GM23338 (cell line): ENCODE measurements at regions not wholly inside any gene's neighbourhood (a gene's known extent, or its start where the extent isn't known, plus 50 kb on each side); places are given as distances from the start of the nearest gene placed in this dataset.

Experiments
- ATAC-seq: fragments of 200-7000 bp; cut with Tn5 transposase; 3 replicates; pipeline ENCODE4 v1.9.1; 2020
- DNase-seq: peaks from one replicate; pipeline ENCODE4 v3.0.0-alpha.2; 2015; ENCODE audit warnings: low spot score
- H2AFZ ChIP-seq: fragments of 200-600 bp; sonication (generic); 2 replicates; pipeline ENCODE4 v1.8.0; 2016; ENCODE audit warnings: antibody characterized with exemption, mild to moderate bottlenecking, moderate library complexity
- H3F3A ChIP-seq: fragments of 200-600 bp; sonication (generic); replicated peaks from 2 replicates; pipeline ENCODE4 v1.8.0; 2017; ENCODE audit warnings: antibody characterized with exemption, mixed run types, low read depth
- H3K27ac ChIP-seq: fragments of 200-600 bp; sonication (generic); 2 replicates; pipeline ENCODE4 v1.6.1; 2016; ENCODE audit warnings: low read depth
- H3K27me3 ChIP-seq: fragments of 200-600 bp; sonication (generic); 2 replicates; pipeline ENCODE4 v1.8.0; 2016; ENCODE audit warnings: mild to moderate bottlenecking, mixed run types, moderate library complexity; ENCODE audit not compliant: insufficient read depth
- H3K36me3 ChIP-seq: fragments of 200-600 bp; sonication (generic); 2 replicates; pipeline ENCODE4 v1.8.0; 2016; ENCODE audit warnings: mild to moderate bottlenecking; ENCODE audit not compliant: insufficient read depth
- H3K4me1 ChIP-seq: fragments of 200-600 bp; sonication (generic); 2 replicates; pipeline ENCODE4 v1.8.0; 2016; ENCODE audit warnings: mild to moderate bottlenecking, moderate library complexity; ENCODE audit not compliant: insufficient read depth
- H3K4me2 ChIP-seq: fragments of 200-600 bp; sonication (generic); 2 replicates; pipeline ENCODE4 v1.7.1; 2017; ENCODE audit warnings: mixed run types
- H3K4me3 ChIP-seq: fragments of 200-600 bp; sonication (generic); 2 replicates; pipeline ENCODE4 v1.6.1; 2016; ENCODE audit warnings: mixed run types
- H3K79me2 ChIP-seq: fragments of 200-600 bp; sonication (generic); replicated peaks from 2 replicates; pipeline ENCODE4 v1.8.0; 2017; ENCODE audit warnings: mild to moderate bottlenecking; ENCODE audit not compliant: insufficient read depth
- H3K9me2 ChIP-seq: fragments of 200-600 bp; sonication (generic); 2 replicates; pipeline ENCODE4 v1.8.0; 2017; ENCODE audit not compliant: insufficient read depth
- H4K20me1 ChIP-seq: fragments of 200-600 bp; sonication (generic); replicated peaks from 2 replicates; pipeline ENCODE4 v1.8.0; 2017; ENCODE audit warnings: mild to moderate bottlenecking; ENCODE audit not compliant: insufficient read depth
- H3K27ac Mint-ChIP-seq: 2 replicates; pipeline ENCODE4 v1.8.0; 2020; ENCODE audit warnings: inconsistent platforms, mild to moderate bottlenecking, moderate library complexity, mixed read lengths
- H3K27me3 Mint-ChIP-seq: 3 replicates; pipeline ENCODE4 v1.8.0; 2022; ENCODE audit warnings: low read depth, mild to moderate bottlenecking, moderate library complexity, mixed read lengths, inconsistent platforms; ENCODE audit not compliant: insufficient read depth, poor library complexity
- H3K36me3 Mint-ChIP-seq: 3 replicates; pipeline ENCODE4 v1.8.0; 2021; ENCODE audit warnings: low read depth, mild to moderate bottlenecking, inconsistent platforms, moderate library complexity, mixed read lengths
- H3K4me1 Mint-ChIP-seq: 3 replicates; pipeline ENCODE4 v1.8.0; 2020; ENCODE audit warnings: mild to moderate bottlenecking, inconsistent platforms, mixed read lengths
- H3K4me3 Mint-ChIP-seq: 3 replicates; pipeline ENCODE4 v1.8.0; 2021; ENCODE audit warnings: moderate library complexity, mild to moderate bottlenecking, inconsistent platforms, mixed read lengths
- H3K9me3 Mint-ChIP-seq: 3 replicates; pipeline ENCODE4 v1.8.0; 2020; ENCODE audit warnings: moderate library complexity, mild to moderate bottlenecking, inconsistent platforms, mixed read lengths
- CREB1 ChIP-seq: fragments of 250-450 bp; sonication (Bioruptor Pico); IDR thresholded peaks from 2 replicates; pipeline ENCODE4 v1.5.0; 2020; ENCODE audit warnings: low read depth, mild to moderate bottlenecking, moderate library complexity
- CTCF ChIP-seq, 2 experiments: fragments of 200-600 bp in 1 of 2; sonication (generic) in 1 of 2; conservative IDR thresholded peaks; 2 replicates each; pipeline versions ENCODE4 v1.5.1 to v1.6.1; 2016 to 2017; ENCODE audit warnings: antibody characterized with exemption in 2 of 2, low read depth in 2 of 2, mild to moderate bottlenecking in 2 of 2, moderate library complexity in 1 of 2
- ETS1 ChIP-seq: IDR thresholded peaks from 2 replicates; pipeline ENCODE4 v1.6.1; 2016; ENCODE audit warnings: antibody characterized with exemption
- EZH2 ChIP-seq: fragments of 200-600 bp; sonication (generic); IDR thresholded peaks from one replicate; pipeline ENCODE4 v1.8.0; 2017; ENCODE audit warnings: antibody characterized with exemption, mild to moderate bottlenecking, low read depth; ENCODE audit not compliant: unreplicated experiment
- EZH2phosphoT487 ChIP-seq: fragments of 200-600 bp; sonication (generic); IDR thresholded peaks from one replicate; pipeline ENCODE4 v1.8.1; 2018; ENCODE audit warnings: antibody characterized with exemption; ENCODE audit not compliant: unreplicated experiment
- JUNB ChIP-seq: IDR thresholded peaks from one replicate; pipeline ENCODE4 v1.6.1; 2016; ENCODE audit warnings: antibody characterized with exemption; ENCODE audit not compliant: unreplicated experiment
- NANOG ChIP-seq: IDR thresholded peaks from 2 replicates; pipeline ENCODE4 v1.6.1; 2016; ENCODE audit warnings: antibody characterized with exemption, borderline replicate concordance
- POLR2AphosphoS5 ChIP-seq: IDR thresholded peaks from 2 replicates; pipeline ENCODE4 v1.6.1; 2016; ENCODE audit warnings: antibody characterized with exemption, low read depth
- REST ChIP-seq: IDR thresholded peaks from one replicate; pipeline ENCODE4 v1.6.1; 2018; ENCODE audit warnings: antibody characterized with exemption; ENCODE audit not compliant: unreplicated experiment
- STAT1 ChIP-seq: IDR thresholded peaks from one replicate; pipeline ENCODE4 v1.6.1; 2016; ENCODE audit warnings: antibody characterized with exemption; ENCODE audit not compliant: unreplicated experiment
- ZNF114 ChIP-seq: fragments of 250-450 bp; sonication (Bioruptor Pico); IDR thresholded peaks from 2 replicates; pipeline ENCODE4 v1.5.0; 2020; ENCODE audit warnings: mild to moderate bottlenecking, moderate library complexity
- ZNF331 ChIP-seq: fragments of 250-450 bp; sonication (Bioruptor Pico); IDR thresholded peaks from 2 replicates; pipeline ENCODE4 v1.5.0; 2020; ENCODE audit warnings: low read depth, mild to moderate bottlenecking, moderate library complexity
- ZNF462 ChIP-seq: fragments of 250-450 bp; sonication (Bioruptor Pico); IDR thresholded peaks from 2 replicates; pipeline ENCODE4 v1.5.0; 2020; ENCODE audit warnings: mild to moderate bottlenecking, moderate library complexity

- Histone ChIP-seq H3K4me2 (no peak overlapping the region), H2AFZ (no peak overlapping the region), H4K20me1 (no peaks in the 10 kb centered on the region), H3K27ac (no peak overlapping the region), H3F3A (no peaks in the 10 kb centered on the region), H3K4me1 (peaks cover 8% of the 10 kb centered on the region), H3K79me2 (no peaks in the 10 kb centered on the region), H3K4me3 (no peak overlapping the region), H3K27me3 (no peaks in the 10 kb centered on the region), H3K9me2 (0 out of 2 replicates have a peak, but pooled peaks cover 3% of the 10 kb centered on the region), H3K36me3 (no peaks in the 10 kb centered on the region)
- H3K4me3 Mint-ChIP-seq: no peak overlapping the region
- H3K27me3 Mint-ChIP-seq: no peaks in the 10 kb centered on the region
- peaks cover 13% of the 10 kb centered on the region; the same call in 2 of the 3 replicates for H3K9me3 Mint-ChIP-seq
- peaks cover 16% of the 10 kb centered on the region for H3K4me1 Mint-ChIP-seq
- DNase-seq (no peak), ATAC-seq (no peak)
- H3K36me3 Mint-ChIP-seq: peaks cover 5% of the 10 kb centered on the region; the same call in 1 of the 3 replicates
- no peak overlapping the region for H3K27ac Mint-ChIP-seq
- TF ChIP-seq ZNF114: no peak
- TF ChIP-seq CTCF (conservative IDR thresholded peaks at IDR 0.05; ENCODE audit: low read depth in 2 of 2): no peak
- TF ChIP-seq ZNF331 (CRISPR knock-in tag): no peak
- TF ChIP-seq JUNB: no peak
- no peak for TF ChIP-seq EZH2
- TF ChIP-seq EZH2phosphoT487: no peak
- TF ChIP-seq REST: no peak
- TF ChIP-seq POLR2AphosphoS5: no peak
- TF ChIP-seq ZNF462: no peak
- TF ChIP-seq ETS1: no peak
- TF ChIP-seq NANOG: no peak
- no peak for TF ChIP-seq CREB1 (CRISPR knock-in tag)
- TF ChIP-seq STAT1: no peak
Observed at GRCh38 chr5:67681703-67682102, 485.1 kb upstream of the CD180 start.
